ENCODE measurements at regions not wholly inside any gene's neighbourhood (a gene's known extent, or its start where the extent isn't known, plus 50 kb on each side); places are given as distances from the start of the nearest gene placed in this dataset.

- POLR2A ChIA-PET: no interaction called here
- peaks cover 4% of the 10 kb centered on the region; the same call in 1 of the 2 replicates for H3K9me3 ChIP-seq (ENCODE audit: control insufficient read depth, insufficient read depth, low read depth, low read length)
- no peak for TF ChIP-seq ZBTB21 (tag by site-specific recombination; IDR thresholded peaks at IDR 0.05)
- TF ChIP-seq ZNF138 (tag by site-specific recombination; IDR thresholded peaks at IDR 0.05; ENCODE audit: borderline replicate concordance): no peak
- no peak for TF ChIP-seq BCL11A (tag by site-specific recombination; IDR thresholded peaks at IDR 0.05; ENCODE audit: low read depth)
- TF ChIP-seq ZNF350 (tag by site-specific recombination; IDR thresholded peaks at IDR 0.05): no peak
- no peak for TF ChIP-seq ZNF449 (tag by site-specific recombination; IDR thresholded peaks at IDR 0.05)
- no peak for TF ChIP-seq TRIM28 (IDR thresholded peaks at IDR 0.05; ENCODE audit: borderline replicate concordance, low read length)
- TF ChIP-seq ZBTB6 (tag by site-specific recombination; IDR thresholded peaks at IDR 0.05): no peak
- TF ChIP-seq ZNF518A (tag by site-specific recombination; conservative IDR thresholded peaks at IDR 0.05; ENCODE audit: low read depth): no peak
- TF ChIP-seq GLIS1 (tag by site-specific recombination; IDR thresholded peaks at IDR 0.05): no peak
- no peak for TF ChIP-seq PRDM1 (tag by site-specific recombination; IDR thresholded peaks at IDR 0.05)
- TF ChIP-seq ZNF239 (tag by site-specific recombination; IDR thresholded peaks at IDR 0.05): no peak
- no peak for TF ChIP-seq ZNF701 (tag by site-specific recombination; IDR thresholded peaks at IDR 0.05)
- no peak for TF ChIP-seq ZNF558 (tag by site-specific recombination; IDR thresholded peaks at IDR 0.05)
- no peak for TF ChIP-seq ZNF501 (tag by site-specific recombination; IDR thresholded peaks at IDR 0.05)
- CTCF ChIA-PET: interaction anchor here (0.6 to 1.2 kb wide), 2 partner anchors 10 to 11 kb away, joined by 3 read pairs; no protein-coding TSS in a partner anchor
- H3K36me3 ChIP-seq (ENCODE audit: control insufficient read depth in 2 of 2, insufficient read depth in 1 of 2, low read length in 2 of 2): no peaks in the 10 kb centered on the region
- H3K27ac ChIP-seq (ENCODE audit: extremely low read depth, low read depth, low read length): no peak overlapping the region
- no peak overlapping the region for H3K4me3 ChIP-seq (ENCODE audit: low read depth, low read length)
- H3K4me1 ChIP-seq (ENCODE audit: control insufficient read depth, insufficient read depth, low read length): no peaks in the 10 kb centered on the region
These were observed 301.2 kb downstream of the LRATD1 start for GRCh38 chr2:14933753-14934152.

- ChIA-PET POLR2A (no interaction called here), CTCF (no interaction called here)
- Histone ChIP-seq H3K9me3 (ENCODE audit: control insufficient read depth, insufficient read depth, low read depth, low read length) (peaks cover 4% of the 10 kb centered on the region; the same call in 1 of the 2 replicates), H3K27ac (ENCODE audit: extremely low read depth, low read depth, low read length) (no peak overlapping the region), H3K4me1 (ENCODE audit: control insufficient read depth, insufficient read depth, low read length) (no peaks in the 10 kb centered on the region), H3K4me3 (ENCODE audit: low read depth, low read length) (no peak overlapping the region), H3K36me3 (ENCODE audit: control insufficient read depth in 2 of 2, insufficient read depth in 1 of 2, low read length in 2 of 2) (no peaks in the 10 kb centered on the region)
- TF ChIP-seq ZNF16 (tag by site-specific recombination; IDR thresholded peaks at IDR 0.05; ENCODE audit: low read depth) (no peak), ZNF629 (tag by site-specific recombination; IDR thresholded peaks at IDR 0.05) (no peak), ZSCAN18 (tag by site-specific recombination; IDR thresholded peaks at IDR 0.05) (no peak), SALL2 (tag by site-specific recombination; IDR thresholded peaks at IDR 0.05; ENCODE audit: borderline replicate concordance) (no peak), ZNF658 (tag by site-specific recombination; IDR thresholded peaks at IDR 0.05) (no peak), PRDM1 (tag by site-specific recombination; IDR thresholded peaks at IDR 0.05) (no peak), PRDM4 (tag by site-specific recombination; IDR thresholded peaks at IDR 0.05) (no peak), ZBTB21 (tag by site-specific recombination; IDR thresholded peaks at IDR 0.05) (no peak), ZNF248 (tag by site-specific recombination; IDR thresholded peaks at IDR 0.05) (no peak), BCL6B (tag by site-specific recombination; IDR thresholded peaks at IDR 0.05) (no peak), ZNF311 (tag by site-specific recombination; IDR thresholded peaks at IDR 0.05; ENCODE audit: borderline replicate concordance) (no peak)
These were observed 303.9 kb downstream of the LRATD1 start for GRCh38 chr2:14936426-14936825.

Measured in HEK293 (cell line).